GM10266 (cell line): ENCODE measurements at regions not wholly inside any gene's neighbourhood (a gene's known extent, or its start where the extent isn't known, plus 50 kb on each side); places are given as distances from the start of the nearest gene placed in this dataset.

ENCODE experiments used
- DNase-seq: peaks from one replicate; pipeline ENCODE4 v3.0.0; 2012; ENCODE audit errors: extremely low spot score
- TF ChIP-seq, protein P1 (sequence below): IDR thresholded peaks from 2 replicates; pipeline ENCODE4 v1.5.1; 2012; ENCODE audit warnings: mild to moderate bottlenecking, low read depth; ENCODE audit not compliant: control insufficient read depth, insufficient read depth; ENCODE audit errors: missing control alignments

GRCh38 chr6:98002678-98003077 lies 719.7 kb upstream of the MMS22L start:
- DNase-seq, result no peak

DNA sequence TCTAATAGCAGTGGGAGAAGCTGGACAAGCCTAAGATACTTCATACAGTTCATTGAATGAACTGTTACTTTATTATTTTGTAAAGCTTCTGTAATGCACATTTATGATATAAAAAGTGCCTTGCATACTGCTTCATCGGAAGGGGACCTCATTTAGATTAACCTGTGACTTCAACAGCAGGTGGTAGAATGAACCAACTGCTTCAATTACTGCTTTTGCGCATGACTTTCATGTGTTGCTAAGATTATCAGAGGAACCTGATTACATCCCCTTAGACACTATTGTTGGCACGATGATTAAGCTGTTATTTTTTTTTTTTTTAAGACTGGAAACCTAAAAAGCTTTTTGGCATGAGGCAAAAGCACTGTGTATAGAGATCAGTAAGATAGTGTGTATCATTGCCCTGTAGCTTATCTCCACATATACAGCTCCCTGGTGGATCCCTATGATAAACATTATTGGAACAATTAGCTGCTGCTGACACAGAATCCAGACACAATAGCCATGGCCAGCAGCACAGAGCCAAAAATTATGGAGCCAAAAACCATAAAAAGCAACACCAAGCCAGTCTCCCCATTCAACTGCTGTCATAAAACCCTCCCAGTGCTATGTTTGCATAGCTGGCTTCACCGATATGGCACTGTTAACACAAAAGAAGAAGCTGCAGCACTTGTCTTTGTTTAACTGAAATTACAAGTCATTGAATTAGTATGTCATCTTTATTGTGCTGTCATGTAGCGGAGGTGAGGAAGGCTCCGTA lies 731.6 kb upstream of the MMS22L start:
- TF ChIP-seq, protein P1, sequence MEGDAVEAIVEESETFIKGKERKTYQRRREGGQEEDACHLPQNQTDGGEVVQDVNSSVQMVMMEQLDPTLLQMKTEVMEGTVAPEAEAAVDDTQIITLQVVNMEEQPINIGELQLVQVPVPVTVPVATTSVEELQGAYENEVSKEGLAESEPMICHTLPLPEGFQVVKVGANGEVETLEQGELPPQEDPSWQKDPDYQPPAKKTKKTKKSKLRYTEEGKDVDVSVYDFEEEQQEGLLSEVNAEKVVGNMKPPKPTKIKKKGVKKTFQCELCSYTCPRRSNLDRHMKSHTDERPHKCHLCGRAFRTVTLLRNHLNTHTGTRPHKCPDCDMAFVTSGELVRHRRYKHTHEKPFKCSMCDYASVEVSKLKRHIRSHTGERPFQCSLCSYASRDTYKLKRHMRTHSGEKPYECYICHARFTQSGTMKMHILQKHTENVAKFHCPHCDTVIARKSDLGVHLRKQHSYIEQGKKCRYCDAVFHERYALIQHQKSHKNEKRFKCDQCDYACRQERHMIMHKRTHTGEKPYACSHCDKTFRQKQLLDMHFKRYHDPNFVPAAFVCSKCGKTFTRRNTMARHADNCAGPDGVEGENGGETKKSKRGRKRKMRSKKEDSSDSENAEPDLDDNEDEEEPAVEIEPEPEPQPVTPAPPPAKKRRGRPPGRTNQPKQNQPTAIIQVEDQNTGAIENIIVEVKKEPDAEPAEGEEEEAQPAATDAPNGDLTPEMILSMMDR, result no peak
- DNase-seq, result no peak

More at GRCh38 chr6:98002678-98003077, 719.7 kb upstream of the MMS22L start:
- TF ChIP-seq, protein P1, result no peak

GRCh38 chr6:98016565-98016964 lies 733.5 kb upstream of the MMS22L start:
- DNase-seq, result no peak
- TF ChIP-seq, protein P1, result no peak

DNA sequence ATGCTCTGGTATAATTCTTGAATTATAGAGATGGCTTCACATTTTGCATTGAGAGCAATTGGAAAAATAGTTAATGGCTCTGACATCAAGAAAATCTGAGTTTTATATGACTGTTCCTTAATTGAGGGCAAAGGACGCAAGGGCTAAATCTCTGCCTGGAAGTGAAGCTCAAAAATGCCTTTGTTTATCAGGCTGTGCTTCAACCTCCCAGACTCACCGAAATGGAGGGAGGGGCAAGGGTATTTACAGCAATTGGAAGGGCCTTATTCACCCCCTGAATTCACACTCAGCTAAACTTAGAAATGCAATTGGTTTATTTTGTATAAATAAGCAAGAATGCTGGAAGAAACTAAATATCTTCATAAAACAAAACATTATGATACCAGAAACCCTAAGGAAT lies 737.2 kb upstream of the MMS22L start:
- TF ChIP-seq, protein P1, result no peak
- DNase-seq, result no peak

GRCh38 chr6:98024359-98024758 lies 741.3 kb upstream of the MMS22L start:
- TF ChIP-seq, protein P1, result no peak
- DNase-seq, result no peak

DNA sequence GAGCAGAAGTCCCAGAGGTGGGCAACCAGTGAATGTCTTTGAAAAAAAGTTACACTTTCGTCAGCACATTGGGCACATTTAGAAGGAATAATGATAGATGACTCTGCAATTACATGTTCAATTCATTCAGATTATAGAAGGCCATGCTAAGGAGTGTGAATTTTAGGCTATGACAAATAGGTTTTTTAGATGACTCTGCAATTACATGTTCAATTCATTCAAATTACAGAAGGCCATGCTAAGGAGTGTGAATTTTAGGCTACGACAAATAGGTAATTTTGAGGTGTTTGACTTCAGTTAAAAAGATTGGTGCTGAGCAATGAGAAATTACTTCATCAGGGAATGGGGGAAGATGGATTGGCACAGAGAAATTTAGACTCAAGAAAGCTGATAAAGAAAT lies 744.9 kb upstream of the MMS22L start:
- DNase-seq, result no peak
- TF ChIP-seq, protein P1, result no peak

DNA sequence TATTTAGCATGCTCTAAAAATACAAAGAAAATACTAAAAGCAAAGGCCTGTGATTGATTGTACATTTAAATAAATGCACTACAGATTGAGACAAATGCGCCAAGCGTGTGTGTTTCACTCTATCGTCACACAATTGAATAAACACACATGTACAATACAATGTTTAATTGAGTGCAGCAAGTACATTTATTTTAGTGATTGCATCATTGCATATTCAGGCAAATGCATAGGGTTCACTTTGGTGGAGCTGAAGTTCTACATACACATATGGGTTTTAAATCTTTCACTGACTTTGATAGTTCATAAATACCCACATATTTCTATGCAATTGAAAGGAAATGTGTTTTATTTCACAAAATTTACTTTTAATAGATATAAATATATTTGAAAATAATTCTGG lies 750.6 kb upstream of the MMS22L start:
- TF ChIP-seq, protein P1, result no peak

More for the DNA sequence above, 750.6 kb upstream of the MMS22L start:
- DNase-seq, result no peak
